ENCODE measurements at regions not wholly inside any gene's neighbourhood (a gene's known extent, or its start where the extent isn't known, plus 50 kb on each side); places are given as distances from the start of the nearest gene placed in this dataset.
"Not testable (repeated sequence)": the region's sequence is repeated elsewhere in the genome, so short reads cannot be mapped to it uniquely, and the experiment has no call there.

GRCh38 chr22:22697377-22698117 lies 53.1 kb downstream of the GGTLC2 start:
- H3K9me3 ChIP-seq (ENCODE audit: low read length): no peaks in the 10 kb centered on the region
- Mint-ChIP-seq H3K4me3 (no peak overlapping the region), H3K36me3 (no peaks in the 10 kb centered on the region), H3K9me3 (no peaks in the 10 kb centered on the region), H3K27ac (no peak overlapping the region), H3K4me1 (no peaks in the 10 kb centered on the region), H3K27me3 (peaks cover 4 to 9% of the 10 kb centered on the region in 2 donors)
- H3K36me3 ChIP-seq (ENCODE audit: insufficient read depth, low read length): no peaks in the 10 kb centered on the region
- no peaks in the 10 kb centered on the region for H3K27me3 ChIP-seq (ENCODE audit: insufficient read depth, low read length, poor library complexity, severe bottlenecking)
- H3K4me3 ChIP-seq (ENCODE audit: low read length): no peak overlapping the region
- DNase-seq: no peak
- H3K27ac ChIP-seq (ENCODE audit: low read depth, low read length): no peak overlapping the region
- H3K4me1 ChIP-seq (ENCODE audit: insufficient read depth, low read length): no peaks in the 10 kb centered on the region
- CTCF ChIA-PET: no interaction called here
- POLR2A ChIA-PET: no interaction called here

GRCh38 chr22:22698263-22698750 lies 53.9 kb downstream of the GGTLC2 start:
- no peaks in the 10 kb centered on the region for H3K9me3 Mint-ChIP-seq
- ChIA-PET CTCF (interaction anchor here (0.9 kb wide), 1 partner anchor 47 kb away, joined by 3 read pairs; no protein-coding TSS in a partner anchor), POLR2A (no interaction called here)
- Histone ChIP-seq H3K27ac (ENCODE audit: low read depth, low read length) (no peak overlapping the region), H3K36me3 (ENCODE audit: insufficient read depth, low read length) (no peaks in the 10 kb centered on the region), H3K4me1 (ENCODE audit: insufficient read depth, low read length) (no peaks in the 10 kb centered on the region), H3K27me3 (ENCODE audit: insufficient read depth, low read length, poor library complexity, severe bottlenecking) (no peaks in the 10 kb centered on the region), H3K9me3 (ENCODE audit: low read length) (no peaks in the 10 kb centered on the region), H3K4me3 (ENCODE audit: low read length) (no peak overlapping the region)
- H3K4me3 Mint-ChIP-seq: no peak overlapping the region
- H3K4me1 Mint-ChIP-seq: no peaks in the 10 kb centered on the region
- no peak overlapping the region for H3K27ac Mint-ChIP-seq
- no peaks in the 10 kb centered on the region for H3K36me3 Mint-ChIP-seq
- peaks cover 4 to 9% of the 10 kb centered on the region in 2 donors for H3K27me3 Mint-ChIP-seq
- no peak for DNase-seq

- POLR2A ChIA-PET: no interaction called here
Observed at GRCh38 chr22:22700631-22701030, 56.2 kb downstream of the GGTLC2 start.

GRCh38 chr22:22701557-22701956 lies 57.1 kb downstream of the GGTLC2 start:
- H3K27ac Mint-ChIP-seq; POLR2A ChIA-PET; H3K27me3 ChIP-seq (ENCODE audit: insufficient read depth, low read length, poor library complexity, severe bottlenecking); H3K27ac ChIP-seq (ENCODE audit: low read depth, low read length); H3K4me1 Mint-ChIP-seq; H3K9me3 Mint-ChIP-seq; H3K4me3 Mint-ChIP-seq; H3K4me1 ChIP-seq (ENCODE audit: insufficient read depth, low read length); H3K9me3 ChIP-seq (ENCODE audit: low read length); DNase-seq; H3K4me3 ChIP-seq (ENCODE audit: low read length); H3K36me3 Mint-ChIP-seq; H3K27me3 Mint-ChIP-seq; H3K36me3 ChIP-seq (ENCODE audit: insufficient read depth, low read length): not testable (repeated sequence)
- CTCF ChIA-PET: interaction anchor here (1.7 to 7.2 kb wide), 4 partner anchors 9 to 183 kb away, joined by 3 to 43 read pairs (median 8); no protein-coding TSS in a partner anchor

More at GRCh38 chr22:22700631-22701030, 56.2 kb downstream of the GGTLC2 start:
- Mint-ChIP-seq H3K4me1 (no peaks in the 10 kb centered on the region), H3K27me3 (peaks cover 2 to 9% of the 10 kb centered on the region in 2 donors), H3K27ac (no peak overlapping the region), H3K36me3 (no peaks in the 10 kb centered on the region), H3K9me3 (no peaks in the 10 kb centered on the region), H3K4me3 (no peak overlapping the region)
- no peak overlapping the region for H3K27ac ChIP-seq (ENCODE audit: low read depth, low read length)
- no peaks in the 10 kb centered on the region for H3K27me3 ChIP-seq (ENCODE audit: insufficient read depth, low read length, poor library complexity, severe bottlenecking)
- no peaks in the 10 kb centered on the region for H3K36me3 ChIP-seq (ENCODE audit: insufficient read depth, low read length)
- CTCF ChIA-PET: interaction anchor here (0.9 to 7.2 kb wide), 4 partner anchors 8 to 183 kb away, joined by 3 to 43 read pairs (median 6); no protein-coding TSS in a partner anchor
- no peak for DNase-seq
- H3K9me3 ChIP-seq (ENCODE audit: low read length): no peaks in the 10 kb centered on the region
- no peak overlapping the region for H3K4me3 ChIP-seq (ENCODE audit: low read length)
- no peaks in the 10 kb centered on the region for H3K4me1 ChIP-seq (ENCODE audit: insufficient read depth, low read length)

GRCh38 chr22:22702237-22703202 lies 58.1 kb downstream of the GGTLC2 start:
- H3K27ac ChIP-seq (ENCODE audit: low read depth, low read length): no peak overlapping the region
- ChIA-PET POLR2A (no interaction called here), CTCF (interaction anchor here (1.5 to 7.2 kb wide), 4 partner anchors 10 to 182 kb away, joined by 3 to 43 read pairs (median 8); no protein-coding TSS in a partner anchor)
- no peak for DNase-seq
- H3K9me3 ChIP-seq (ENCODE audit: low read length): no peaks in the 10 kb centered on the region
- no peak overlapping the region for H3K4me3 Mint-ChIP-seq
- peaks cover 2 to 9% of the 10 kb centered on the region in 2 donors for H3K27me3 Mint-ChIP-seq
- no peaks in the 10 kb centered on the region for H3K4me1 Mint-ChIP-seq
- no peaks in the 10 kb centered on the region for H3K9me3 Mint-ChIP-seq
- no peak overlapping the region for H3K27ac Mint-ChIP-seq
- no peak overlapping the region for H3K4me3 ChIP-seq (ENCODE audit: low read length)
- no peaks in the 10 kb centered on the region for H3K4me1 ChIP-seq (ENCODE audit: insufficient read depth, low read length)
- H3K36me3 ChIP-seq (ENCODE audit: insufficient read depth, low read length): no peaks in the 10 kb centered on the region
- no peaks in the 10 kb centered on the region for H3K36me3 Mint-ChIP-seq
- no peaks in the 10 kb centered on the region for H3K27me3 ChIP-seq (ENCODE audit: insufficient read depth, low read length, poor library complexity, severe bottlenecking)

GRCh38 chr22:22703203-22703570 lies 58.8 kb downstream of the GGTLC2 start:
- no peak for DNase-seq
- Histone ChIP-seq H3K27me3 (ENCODE audit: insufficient read depth, low read length, poor library complexity, severe bottlenecking) (no peaks in the 10 kb centered on the region), H3K36me3 (ENCODE audit: insufficient read depth, low read length) (no peaks in the 10 kb centered on the region), H3K9me3 (ENCODE audit: low read length) (no peaks in the 10 kb centered on the region), H3K4me1 (ENCODE audit: insufficient read depth, low read length) (no peaks in the 10 kb centered on the region), H3K27ac (ENCODE audit: low read depth, low read length) (no peak overlapping the region), H3K4me3 (ENCODE audit: low read length) (no peak overlapping the region)
- H3K36me3 Mint-ChIP-seq: no peaks in the 10 kb centered on the region
- POLR2A ChIA-PET: no interaction called here
- peaks cover 0 to 1% (median 0%) of the 10 kb centered on the region in 3 donors for H3K4me1 Mint-ChIP-seq
- CTCF ChIA-PET: interaction anchor here (1.5 to 7.2 kb wide), 4 partner anchors 11 to 181 kb away, joined by 3 to 43 read pairs (median 8); no protein-coding TSS in a partner anchor
- H3K27me3 Mint-ChIP-seq: peaks cover 2 to 9% of the 10 kb centered on the region in 2 donors
- H3K9me3 Mint-ChIP-seq: no peaks in the 10 kb centered on the region
- no peak overlapping the region for H3K4me3 Mint-ChIP-seq
- H3K27ac Mint-ChIP-seq: no peak overlapping the region

- Mint-ChIP-seq H3K36me3 (no peaks in the 10 kb centered on the region), H3K27ac (peak overlapping the region in 1 of 8 donors; percentile 6)
- H3K4me3 ChIP-seq (ENCODE audit: low read length): no peak overlapping the region
Observed at GRCh38 chr22:22703715-22704114, 59.3 kb downstream of the GGTLC2 start.

More at GRCh38 chr22:22703715-22704114, 59.3 kb downstream of the GGTLC2 start:
- Histone ChIP-seq H3K36me3 (ENCODE audit: insufficient read depth, low read length) (no peaks in the 10 kb centered on the region), H3K27ac (ENCODE audit: low read depth, low read length) (no peak overlapping the region), H3K27me3 (ENCODE audit: insufficient read depth, low read length, poor library complexity, severe bottlenecking) (no peaks in the 10 kb centered on the region), H3K4me1 (ENCODE audit: insufficient read depth, low read length) (no peaks in the 10 kb centered on the region), H3K9me3 (ENCODE audit: low read length) (no peaks in the 10 kb centered on the region)
- no peak for DNase-seq
- H3K27me3 Mint-ChIP-seq: peaks cover 2 to 6% of the 10 kb centered on the region in 2 donors
- H3K9me3 Mint-ChIP-seq: no peaks in the 10 kb centered on the region
- ChIA-PET CTCF (interaction anchor here (1.5 to 7.2 kb wide), 4 partner anchors 11 to 180 kb away, joined by 3 to 43 read pairs (median 8); no protein-coding TSS in a partner anchor), POLR2A (no interaction called here)
- no peak overlapping the region for H3K4me3 Mint-ChIP-seq
- H3K4me1 Mint-ChIP-seq: peaks cover 0 to 1% (median 0%) of the 10 kb centered on the region in 3 donors
